Left lung (tissue), 4 donors: ENCODE measurements at regions not wholly inside any gene's neighbourhood (a gene's known extent, or its start where the extent isn't known, plus 50 kb on each side); places are given as distances from the start of the nearest gene placed in this dataset.

ENCODE experiments used
- ATAC-seq: fragments of 200-7000 bp; cut with Tn5 transposase; one replicate; pipeline ENCODE4 v1.9.1; 2020; ENCODE audit warnings: moderate library complexity
- DNase-seq, 4 donors: peaks; one replicate each; pipeline ENCODE4 v3.0.0-alpha.2; 2013 to 2020
- H3K27ac ChIP-seq, 2 donors: fragments of 200-600 bp; sonication (generic) in 1 of 2; one replicate each; pipeline versions ENCODE4 v1.5.0 to v1.8.0; 2020 to 2021
- H3K27me3 ChIP-seq, 2 donors: fragments of 200-600 bp; sonication (generic) in 1 of 2; one replicate each; pipeline versions ENCODE4 v1.5.0 to v1.8.0; 2020 to 2021
- H3K36me3 ChIP-seq, 2 donors: fragments of 200-600 bp; sonication (generic) in 1 of 2; one replicate each; pipeline versions ENCODE4 v1.5.0 to v1.8.0; 2020 to 2021
- H3K4me1 ChIP-seq, 2 donors: fragments of 200-600 bp; one replicate each; pipeline ENCODE4 v1.8.0; 2021
- H3K4me3 ChIP-seq, 2 donors: fragments of 200-600 bp; sonication (generic) in 1 of 2; one replicate each; pipeline versions ENCODE4 v1.5.0 to v1.8.0; 2020 to 2021; ENCODE audit warnings: mild to moderate bottlenecking in 1 of 2
- H3K9me3 ChIP-seq, 2 donors: fragments of 200-600 bp; sonication (generic) in 1 of 2; one replicate each; pipeline versions ENCODE4 v1.5.0 to v1.8.0; 2020 to 2021
- CTCF ChIP-seq, 2 donors: fragments of 200-600 bp; sonication (generic) in 1 of 2; IDR thresholded peaks; one replicate each; pipeline versions ENCODE4 v1.5.0 to v1.8.0; 2021; ENCODE audit warnings: antibody characterized with exemption in 2 of 2
- intact Hi-C, 2 donors: fragments of 100-400 bp; cut with DNase I; formaldehyde crosslinking; loops; one replicate each; pipeline versions ENCODE4 v1.11.2 to v1.14.2; 2022
- donor health status: DM: no; HTN: yes; CAD: no.
- donor health status: DM: no; HTN: no; CAD: no.

DNA sequence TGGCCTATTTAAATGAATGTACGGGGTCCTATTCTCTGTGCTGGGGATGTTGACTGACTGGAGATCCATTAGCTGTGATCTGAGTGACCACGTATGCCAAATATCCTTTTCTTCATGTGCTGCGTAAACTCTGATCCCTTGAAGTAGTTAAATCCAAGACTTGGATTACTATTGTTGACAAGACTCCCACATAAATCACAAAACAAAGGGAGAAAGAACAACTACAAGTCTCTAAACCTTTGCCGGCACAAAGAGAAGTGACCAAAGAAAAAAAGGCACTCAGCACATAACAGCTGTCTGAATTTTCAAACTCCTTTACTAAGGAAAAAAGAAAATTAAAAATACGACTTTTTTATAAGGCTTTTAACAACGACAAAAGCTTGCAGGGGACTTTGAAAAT, 559.9 kb upstream of the CDH8 start:
- Histone ChIP-seq H3K4me1 (no peaks in the 10 kb centered on the region), H3K36me3 (no peaks in the 10 kb centered on the region), H3K27me3 (no peaks in the 10 kb centered on the region), H3K9me3 (peaks cover 0 to 4% of the 10 kb centered on the region in 2 donors), H3K4me3 (no peak overlapping the region), H3K27ac (no peak overlapping the region)
- intact Hi-C loops, result no loop called here
- ATAC-seq (no peak), DNase-seq (no peak)
- no peak for TF ChIP-seq CTCF (IDR thresholded peaks at IDR 0.05)

DNA sequence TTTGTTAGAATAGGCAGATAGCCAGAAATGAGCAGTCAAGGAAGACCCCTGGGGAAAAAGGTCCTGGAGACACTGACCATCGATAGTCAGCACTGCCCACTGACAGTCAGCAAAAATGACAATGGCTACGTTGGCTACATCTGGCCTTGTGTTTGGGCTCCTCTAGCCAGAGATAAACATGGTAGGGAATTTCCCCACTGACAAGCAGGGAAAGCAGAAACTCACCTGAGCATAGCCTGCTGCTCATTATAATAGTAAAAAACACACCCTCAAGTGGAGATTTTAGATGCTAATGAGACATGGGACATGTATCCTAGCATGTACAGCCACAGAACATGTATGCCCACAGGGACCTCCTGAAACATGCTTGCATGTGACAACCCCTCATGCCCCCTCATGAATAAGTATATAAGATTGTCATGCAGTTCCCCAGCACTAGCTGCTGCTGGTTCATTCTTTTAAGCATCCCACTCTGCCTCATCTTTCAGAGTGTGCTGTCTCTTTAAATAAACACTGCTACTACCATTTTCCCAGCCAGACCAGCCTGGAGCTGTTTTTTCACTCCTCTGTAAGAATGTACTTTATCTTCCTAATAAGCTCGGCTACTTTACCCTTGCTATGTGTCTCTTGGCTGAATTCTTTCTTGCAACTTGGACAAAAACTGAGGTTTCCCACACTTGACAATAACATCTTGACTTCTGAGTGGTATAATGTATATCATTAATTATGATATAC, 550.1 kb upstream of the CDH8 start:
- H3K4me1 ChIP-seq, result no peaks in the 10 kb centered on the region
- TF ChIP-seq CTCF (IDR thresholded peaks at IDR 0.05), result no peak
- no peaks in the 10 kb centered on the region for H3K36me3 ChIP-seq
- H3K27me3 ChIP-seq, result no peaks in the 10 kb centered on the region
- intact Hi-C loops, result no loop called here
- no peak overlapping the region for H3K4me3 ChIP-seq
- H3K27ac ChIP-seq, result no peak overlapping the region
- H3K9me3 ChIP-seq, result no peaks in the 10 kb centered on the region
- DNase-seq (no peak), ATAC-seq (no peak)

GRCh38 chr16:62585041-62585545, 548.9 kb upstream of the CDH8 start:
- Histone ChIP-seq H3K9me3 (no peaks in the 10 kb centered on the region), H3K27me3 (no peaks in the 10 kb centered on the region), H3K27ac (no peak overlapping the region), H3K4me1 (no peaks in the 10 kb centered on the region), H3K36me3 (no peaks in the 10 kb centered on the region), H3K4me3 (no peak overlapping the region)
- intact Hi-C loops, result no loop called here
- no peak for ATAC-seq
- DNase-seq, result no peak
- no peak for TF ChIP-seq CTCF (IDR thresholded peaks at IDR 0.05)

- no peak for TF ChIP-seq CTCF (IDR thresholded peaks at IDR 0.05)
- Histone ChIP-seq H3K9me3 (no peaks in the 10 kb centered on the region), H3K27me3 (no peaks in the 10 kb centered on the region), H3K36me3 (no peaks in the 10 kb centered on the region), H3K4me3 (no peak overlapping the region), H3K4me1 (no peaks in the 10 kb centered on the region), H3K27ac (no peak overlapping the region)
- DNase-seq (no peak), ATAC-seq (no peak)
- intact Hi-C loops, result no loop called here
These were observed 547.2 kb upstream of the CDH8 start for GRCh38 chr16:62583414-62583813.

DNA sequence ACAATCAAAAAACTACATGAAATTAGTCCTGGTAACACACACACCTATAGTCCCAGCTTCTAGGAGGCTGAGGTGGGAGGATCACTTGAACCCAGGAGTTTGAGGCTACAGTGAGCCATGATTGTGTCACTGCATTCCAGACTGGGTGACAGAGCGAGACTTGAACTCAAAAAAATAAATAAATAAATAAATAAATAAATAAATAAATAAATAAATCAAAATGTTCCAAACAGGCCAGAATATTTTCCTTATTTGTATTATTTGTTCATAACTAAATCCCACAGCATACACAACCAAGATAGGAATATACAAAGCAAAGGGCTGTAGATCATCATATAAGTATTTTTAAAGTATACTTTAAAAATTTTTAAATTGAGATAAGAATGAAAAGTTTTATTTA, 537.2 kb upstream of the CDH8 start:
- Histone ChIP-seq H3K36me3 (no peaks in the 10 kb centered on the region), H3K4me3 (no peak overlapping the region)

More for the DNA sequence above, 537.2 kb upstream of the CDH8 start:
- Histone ChIP-seq H3K27me3 (no peaks in the 10 kb centered on the region), H3K4me1 (no peaks in the 10 kb centered on the region), H3K27ac (no peak overlapping the region), H3K9me3 (no peaks in the 10 kb centered on the region)
- intact Hi-C loops, result no loop called here
- ATAC-seq (no peak), DNase-seq (no peak)
- no peak for TF ChIP-seq CTCF (IDR thresholded peaks at IDR 0.05)
